Esophagus squamous epithelium (tissue), 4 donors: ENCODE measurements at regions not wholly inside any gene's neighbourhood (a gene's known extent, or its start where the extent isn't known, plus 50 kb on each side); places are given as distances from the start of the nearest gene placed in this dataset.

Experiments
- POLR2A ChIP-seq, 4 donors: fragments of 450-650 bp; IDR thresholded peaks; one replicate each; pipeline ENCODE4 v1.6.1; 2017; ENCODE audit warnings: antibody characterized with exemption in 4 of 4, mild to moderate bottlenecking in 4 of 4, moderate library complexity in 3 of 4
- TF ChIP-seq, protein P1 (sequence below), 6 experiments: fragments of 450-650 bp in 4 of 6; fragments of 200-600 bp in 2 of 6; sonication (generic) in 2 of 6; IDR thresholded peaks; one replicate each; pipeline ENCODE4 v1.5.1; 2016 to 2019; ENCODE audit warnings: antibody characterized with exemption in 6 of 6, mild to moderate bottlenecking in 4 of 6, moderate library complexity in 4 of 6

GRCh38 chr6:84929212-84929611, 164.8 kb upstream of the TBX18 start:
- TF ChIP-seq, protein P1, sequence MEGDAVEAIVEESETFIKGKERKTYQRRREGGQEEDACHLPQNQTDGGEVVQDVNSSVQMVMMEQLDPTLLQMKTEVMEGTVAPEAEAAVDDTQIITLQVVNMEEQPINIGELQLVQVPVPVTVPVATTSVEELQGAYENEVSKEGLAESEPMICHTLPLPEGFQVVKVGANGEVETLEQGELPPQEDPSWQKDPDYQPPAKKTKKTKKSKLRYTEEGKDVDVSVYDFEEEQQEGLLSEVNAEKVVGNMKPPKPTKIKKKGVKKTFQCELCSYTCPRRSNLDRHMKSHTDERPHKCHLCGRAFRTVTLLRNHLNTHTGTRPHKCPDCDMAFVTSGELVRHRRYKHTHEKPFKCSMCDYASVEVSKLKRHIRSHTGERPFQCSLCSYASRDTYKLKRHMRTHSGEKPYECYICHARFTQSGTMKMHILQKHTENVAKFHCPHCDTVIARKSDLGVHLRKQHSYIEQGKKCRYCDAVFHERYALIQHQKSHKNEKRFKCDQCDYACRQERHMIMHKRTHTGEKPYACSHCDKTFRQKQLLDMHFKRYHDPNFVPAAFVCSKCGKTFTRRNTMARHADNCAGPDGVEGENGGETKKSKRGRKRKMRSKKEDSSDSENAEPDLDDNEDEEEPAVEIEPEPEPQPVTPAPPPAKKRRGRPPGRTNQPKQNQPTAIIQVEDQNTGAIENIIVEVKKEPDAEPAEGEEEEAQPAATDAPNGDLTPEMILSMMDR (IDR thresholded peaks at IDR 0.05), result no peak
- TF ChIP-seq POLR2A (IDR thresholded peaks at IDR 0.05), result no peak
